H1 (cell line): ENCODE measurements at regions not wholly inside any gene's neighbourhood (a gene's known extent, or its start where the extent isn't known, plus 50 kb on each side); places are given as distances from the start of the nearest gene placed in this dataset.

ENCODE experiments used
- RFX5 ChIP-seq: IDR thresholded peaks from 2 replicates; pipeline ENCODE4 v1.6.1; 2011; ENCODE audit warnings: low read depth, low read length, improper control_type of control experiment, borderline replicate concordance

DNA sequence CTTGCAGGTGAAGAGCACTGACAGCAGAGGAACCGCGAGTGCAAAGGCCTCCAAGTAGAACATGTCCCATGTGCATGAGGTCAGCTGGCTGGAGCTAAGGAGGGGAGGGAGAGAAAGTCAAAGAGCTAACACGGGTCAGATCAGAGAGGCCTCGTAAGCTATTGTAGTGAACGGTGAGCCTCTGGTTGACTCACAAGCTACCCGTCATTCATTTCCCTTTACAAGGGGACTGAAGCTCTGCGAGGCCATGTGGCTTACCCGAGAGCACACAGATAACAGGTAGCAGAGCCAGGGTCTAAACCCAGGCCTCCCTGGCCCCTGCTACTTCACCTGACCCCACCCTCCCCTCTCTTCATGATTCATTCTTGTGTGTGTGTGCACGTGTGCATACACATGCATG lies 152.7 kb upstream of the ADRA1B start (continued):
- TF ChIP-seq RFX5 = no peak
- TF ChIP-seq, all 59 proteins: peak for 0
